Hepatocyte (in vitro differentiated cells): ENCODE measurements at regions not wholly inside any gene's neighbourhood (a gene's known extent, or its start where the extent isn't known, plus 50 kb on each side); places are given as distances from the start of the nearest gene placed in this dataset.

Source experiments
- DNase-seq: peaks from one replicate; pipeline ENCODE4 v3.0.0-alpha.2; 2016; ENCODE audit warnings: low spot score
- H2AFZ ChIP-seq: fragments of 200-600 bp; sonication (generic); 2 replicates; pipeline ENCODE4 v1.6.0; 2016; ENCODE audit warnings: antibody characterized with exemption, mild to moderate bottlenecking
- H3K27ac ChIP-seq: fragments of 200-600 bp; sonication (generic); 2 replicates; pipeline ENCODE4 v1.5.1; 2016; ENCODE audit warnings: mild to moderate bottlenecking
- H3K27me3 ChIP-seq: fragments of 200-600 bp; sonication (generic); 2 replicates; pipeline ENCODE4 v1.6.1; 2016
- H3K36me3 ChIP-seq: fragments of 200-600 bp; sonication (generic); replicated peaks from 2 replicates; pipeline ENCODE4 v1.5.1; 2016; ENCODE audit warnings: low read depth; ENCODE audit not compliant: insufficient read depth
- H3K4me1 ChIP-seq: fragments of 200-600 bp; sonication (generic); 2 replicates; pipeline ENCODE4 v1.5.1; 2016; ENCODE audit warnings: mild to moderate bottlenecking, moderate library complexity; ENCODE audit not compliant: insufficient read depth
- H3K4me2 ChIP-seq: fragments of 200-600 bp; sonication (generic); 2 replicates; pipeline ENCODE4 v1.6.0; 2016
- H3K4me3 ChIP-seq: fragments of 200-600 bp; sonication (generic); 2 replicates; pipeline ENCODE4 v1.5.1; 2016; ENCODE audit warnings: mild to moderate bottlenecking
- H3K79me2 ChIP-seq: fragments of 200-600 bp; sonication (generic); 2 replicates; pipeline ENCODE4 v1.6.0; 2017; ENCODE audit warnings: mild to moderate bottlenecking
- H3K9me2 ChIP-seq: fragments of 200-600 bp; sonication (generic); replicated peaks from 2 replicates; pipeline ENCODE4 v1.6.0; 2017; ENCODE audit warnings: mild to moderate bottlenecking; ENCODE audit not compliant: insufficient read depth
- H3K9me3 ChIP-seq: fragments of 200-600 bp; sonication (generic); 2 replicates; pipeline ENCODE4 v1.5.1; 2016; ENCODE audit warnings: low read depth, mild to moderate bottlenecking
- H4K20me1 ChIP-seq: fragments of 200-600 bp; sonication (generic); 2 replicates; pipeline ENCODE4 v1.6.0; 2016; ENCODE audit warnings: mild to moderate bottlenecking; ENCODE audit not compliant: insufficient read depth, poor library complexity, severe bottlenecking
- EZH2 ChIP-seq: fragments of 200-600 bp; sonication (generic); IDR thresholded peaks from 2 replicates; pipeline ENCODE4 v1.6.1; 2016; ENCODE audit warnings: antibody characterized with exemption, mild to moderate bottlenecking, borderline replicate concordance
- EZH2phosphoT487 ChIP-seq: fragments of 200-600 bp; sonication (generic); IDR thresholded peaks from one replicate; pipeline ENCODE4 v1.6.1; 2018; ENCODE audit warnings: antibody characterized with exemption, mild to moderate bottlenecking, low read depth, moderate library complexity; ENCODE audit not compliant: unreplicated experiment, severe bottlenecking
- WGBS: methylation state at CpG from one replicate; pipeline ENCODE4 v1.1.6; 2016; ENCODE audit warnings: low lambda C conversion rate; ENCODE audit errors: missing lambda C conversion rate; 5-methylcytosine and 5-hydroxymethylcytosine counted together
- TF ChIP-seq, protein P1 (sequence below): fragments of 200-600 bp; sonication (generic); IDR thresholded peaks from 2 replicates; pipeline ENCODE4 v1.5.1; 2016; ENCODE audit warnings: antibody characterized with exemption, mild to moderate bottlenecking; ENCODE audit not compliant: poor library complexity

- TF ChIP-seq EZH2phosphoT487 (no peak), EZH2 (no peak)
- TF ChIP-seq, protein P1, sequence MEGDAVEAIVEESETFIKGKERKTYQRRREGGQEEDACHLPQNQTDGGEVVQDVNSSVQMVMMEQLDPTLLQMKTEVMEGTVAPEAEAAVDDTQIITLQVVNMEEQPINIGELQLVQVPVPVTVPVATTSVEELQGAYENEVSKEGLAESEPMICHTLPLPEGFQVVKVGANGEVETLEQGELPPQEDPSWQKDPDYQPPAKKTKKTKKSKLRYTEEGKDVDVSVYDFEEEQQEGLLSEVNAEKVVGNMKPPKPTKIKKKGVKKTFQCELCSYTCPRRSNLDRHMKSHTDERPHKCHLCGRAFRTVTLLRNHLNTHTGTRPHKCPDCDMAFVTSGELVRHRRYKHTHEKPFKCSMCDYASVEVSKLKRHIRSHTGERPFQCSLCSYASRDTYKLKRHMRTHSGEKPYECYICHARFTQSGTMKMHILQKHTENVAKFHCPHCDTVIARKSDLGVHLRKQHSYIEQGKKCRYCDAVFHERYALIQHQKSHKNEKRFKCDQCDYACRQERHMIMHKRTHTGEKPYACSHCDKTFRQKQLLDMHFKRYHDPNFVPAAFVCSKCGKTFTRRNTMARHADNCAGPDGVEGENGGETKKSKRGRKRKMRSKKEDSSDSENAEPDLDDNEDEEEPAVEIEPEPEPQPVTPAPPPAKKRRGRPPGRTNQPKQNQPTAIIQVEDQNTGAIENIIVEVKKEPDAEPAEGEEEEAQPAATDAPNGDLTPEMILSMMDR: no peak
- Histone ChIP-seq H3K4me2 (no peak overlapping the region), H3K4me3 (no peak overlapping the region), H3K9me2 (no peaks in the 10 kb centered on the region), H3K27ac (no peak overlapping the region), H3K9me3 (no peaks in the 10 kb centered on the region), H3K79me2 (no peaks in the 10 kb centered on the region), H3K36me3 (no peaks in the 10 kb centered on the region), H3K27me3 (no peaks in the 10 kb centered on the region), H2AFZ (no peak overlapping the region), H3K4me1 (no peaks in the 10 kb centered on the region), H4K20me1 (no peaks in the 10 kb centered on the region)
- no peak for DNase-seq
- WGBS: 90% methylated on average over 5 of the region's 5 CpGs
These were observed 302.3 kb upstream of the IGFBP7 start for GRCh38 chr4:57412259-57413054.

DNA sequence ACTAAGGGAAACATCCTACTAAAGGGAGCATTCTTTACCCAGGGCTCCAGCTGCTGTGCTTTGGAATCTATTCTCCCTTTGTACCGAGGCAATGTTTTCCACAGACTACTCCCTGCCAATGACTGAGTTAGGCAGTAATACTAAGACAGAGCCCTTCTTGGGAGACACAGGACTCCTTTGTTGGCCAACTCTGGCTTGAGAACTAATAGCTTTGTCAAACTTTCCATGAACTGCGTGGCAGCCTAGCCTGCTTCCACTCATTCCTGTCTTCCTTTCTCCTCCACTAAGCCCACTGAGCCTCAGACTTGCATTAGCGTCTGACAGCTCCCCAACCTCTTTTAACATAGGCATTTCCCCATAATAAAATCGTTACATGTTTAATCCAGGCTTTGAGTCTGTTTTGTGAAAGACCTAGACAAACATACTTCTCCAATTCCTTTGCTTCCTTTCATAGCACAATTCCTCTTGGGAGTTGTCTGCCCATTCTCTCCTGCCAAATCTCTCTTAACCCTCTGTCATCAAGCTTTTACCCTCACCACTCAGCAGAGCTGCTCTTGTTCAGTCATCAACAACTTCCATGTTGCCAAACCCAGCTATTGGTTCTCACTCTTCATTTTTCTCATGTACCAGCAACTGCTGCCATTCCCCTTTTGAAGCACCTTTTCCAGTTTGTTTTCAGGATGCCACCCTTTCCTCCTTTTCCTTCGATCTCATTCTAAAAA is 300.3 kb upstream of the IGFBP7 start:
- DNase-seq: peak; percentile 46
- H3K9me2 ChIP-seq: no peaks in the 10 kb centered on the region
- H3K27me3 ChIP-seq: no peaks in the 10 kb centered on the region
- 52% methylated on average over 5 of the region's 5 CpGs for WGBS
- H3K36me3 ChIP-seq: no peaks in the 10 kb centered on the region
- H3K4me3 ChIP-seq: no peak overlapping the region
- H3K27ac ChIP-seq: no peak overlapping the region
- H3K9me3 ChIP-seq: no peaks in the 10 kb centered on the region
- no peaks in the 10 kb centered on the region for H3K4me1 ChIP-seq
- H2AFZ ChIP-seq: no peak overlapping the region
- no peaks in the 10 kb centered on the region for H4K20me1 ChIP-seq
- no peaks in the 10 kb centered on the region for H3K79me2 ChIP-seq
- H3K4me2 ChIP-seq: no peak overlapping the region
- TF ChIP-seq EZH2phosphoT487: no peak
- TF ChIP-seq, protein P1: no peak
- TF ChIP-seq EZH2: no peak

DNA sequence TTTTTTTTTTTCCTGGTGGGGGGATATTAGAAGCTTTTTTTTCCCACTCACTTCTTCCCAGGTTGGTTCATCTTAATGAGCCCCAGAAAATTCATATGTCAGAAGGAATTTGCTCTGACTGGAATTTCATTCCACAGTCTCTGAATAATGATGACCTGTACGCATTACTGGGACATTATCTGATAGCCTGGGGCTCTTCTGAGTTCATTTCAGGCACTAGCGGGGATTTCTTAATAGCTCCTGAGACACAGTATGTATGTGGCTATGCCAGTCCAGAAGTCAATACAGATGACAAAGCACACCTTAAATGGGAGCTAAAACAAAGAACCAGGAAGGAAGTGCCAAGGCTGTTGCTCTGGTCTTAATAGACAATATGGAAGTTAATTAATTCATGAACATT is 295.2 kb upstream of the IGFBP7 start:
- Histone ChIP-seq H3K36me3 (no peaks in the 10 kb centered on the region), H3K4me2 (no peak overlapping the region), H3K4me1 (no peaks in the 10 kb centered on the region), H3K27me3 (no peaks in the 10 kb centered on the region), H3K9me3 (no peaks in the 10 kb centered on the region), H3K79me2 (no peaks in the 10 kb centered on the region), H3K27ac (no peak overlapping the region), H2AFZ (no peak overlapping the region), H3K9me2 (no peaks in the 10 kb centered on the region), H4K20me1 (no peaks in the 10 kb centered on the region), H3K4me3 (no peak overlapping the region)
- TF ChIP-seq, protein P1: no peak
- TF ChIP-seq EZH2phosphoT487: no peak
- no peak for TF ChIP-seq EZH2
- 43% methylated on average over 2 of the region's 2 CpGs for WGBS
- DNase-seq: no peak
